ENCODE measurements at regions not wholly inside any gene's neighbourhood (a gene's known extent, or its start where the extent isn't known, plus 50 kb on each side); places are given as distances from the start of the nearest gene placed in this dataset.

DNA sequence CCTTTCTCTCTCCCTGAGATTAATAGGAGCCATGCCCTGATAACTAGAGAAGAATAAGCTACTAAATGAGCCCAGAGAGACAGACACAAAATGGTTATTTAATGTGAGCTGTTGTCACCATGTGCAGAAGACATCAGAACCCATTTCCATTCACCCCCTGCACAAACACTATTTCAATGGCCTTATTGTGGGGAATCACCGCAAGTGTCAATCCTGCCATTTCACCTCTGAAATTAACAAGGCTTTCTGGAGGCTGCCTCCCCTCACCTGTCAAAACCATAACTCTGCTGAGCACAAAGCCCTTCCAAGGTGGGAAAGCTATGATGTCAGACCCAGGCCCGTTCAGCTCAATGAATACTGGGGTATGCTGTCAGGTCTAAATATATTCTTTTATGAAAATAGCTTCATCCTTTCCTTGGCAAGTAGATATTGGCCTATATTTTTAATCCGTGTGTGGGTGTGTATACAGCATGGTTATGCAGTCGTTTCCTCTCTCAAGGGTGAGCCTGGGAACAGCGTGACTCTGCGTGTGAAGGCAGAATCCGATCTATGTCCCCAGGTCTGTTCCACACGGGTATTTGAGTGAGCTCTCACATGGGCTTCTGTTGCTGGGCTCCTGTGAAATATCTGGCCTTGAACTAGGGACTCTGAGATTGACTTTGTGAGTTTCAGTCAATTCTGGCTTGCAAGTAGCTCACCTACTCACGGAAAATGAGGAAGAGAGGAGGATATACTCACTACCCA, 266.3 kb downstream of the FBXW7 start:
- H3K27me3 ChIP-seq (ENCODE audit: insufficient read depth, poor library complexity, severe bottlenecking): no peaks in the 10 kb centered on the region
- DNase-seq (ENCODE audit: low spot score) (no peak), ATAC-seq (ENCODE audit: low read depth) (no peak)
- H3K36me3 ChIP-seq (ENCODE audit: low read depth): no peaks in the 10 kb centered on the region
- TF ChIP-seq, protein P1, sequence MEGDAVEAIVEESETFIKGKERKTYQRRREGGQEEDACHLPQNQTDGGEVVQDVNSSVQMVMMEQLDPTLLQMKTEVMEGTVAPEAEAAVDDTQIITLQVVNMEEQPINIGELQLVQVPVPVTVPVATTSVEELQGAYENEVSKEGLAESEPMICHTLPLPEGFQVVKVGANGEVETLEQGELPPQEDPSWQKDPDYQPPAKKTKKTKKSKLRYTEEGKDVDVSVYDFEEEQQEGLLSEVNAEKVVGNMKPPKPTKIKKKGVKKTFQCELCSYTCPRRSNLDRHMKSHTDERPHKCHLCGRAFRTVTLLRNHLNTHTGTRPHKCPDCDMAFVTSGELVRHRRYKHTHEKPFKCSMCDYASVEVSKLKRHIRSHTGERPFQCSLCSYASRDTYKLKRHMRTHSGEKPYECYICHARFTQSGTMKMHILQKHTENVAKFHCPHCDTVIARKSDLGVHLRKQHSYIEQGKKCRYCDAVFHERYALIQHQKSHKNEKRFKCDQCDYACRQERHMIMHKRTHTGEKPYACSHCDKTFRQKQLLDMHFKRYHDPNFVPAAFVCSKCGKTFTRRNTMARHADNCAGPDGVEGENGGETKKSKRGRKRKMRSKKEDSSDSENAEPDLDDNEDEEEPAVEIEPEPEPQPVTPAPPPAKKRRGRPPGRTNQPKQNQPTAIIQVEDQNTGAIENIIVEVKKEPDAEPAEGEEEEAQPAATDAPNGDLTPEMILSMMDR (IDR thresholded peaks at IDR 0.05; ENCODE audit: poor library complexity, severe bottlenecking): no peak
- H3K4me3 ChIP-seq (ENCODE audit: severe bottlenecking): no peak overlapping the region
- no peak overlapping the region for H3K27ac ChIP-seq (ENCODE audit: poor library complexity, severe bottlenecking)
- no peaks in the 10 kb centered on the region for H3K9me3 ChIP-seq (ENCODE audit: severe bottlenecking)
- peaks cover 23% of the 10 kb centered on the region for H3K4me1 ChIP-seq (ENCODE audit: insufficient read depth, poor library complexity, severe bottlenecking)

DNA sequence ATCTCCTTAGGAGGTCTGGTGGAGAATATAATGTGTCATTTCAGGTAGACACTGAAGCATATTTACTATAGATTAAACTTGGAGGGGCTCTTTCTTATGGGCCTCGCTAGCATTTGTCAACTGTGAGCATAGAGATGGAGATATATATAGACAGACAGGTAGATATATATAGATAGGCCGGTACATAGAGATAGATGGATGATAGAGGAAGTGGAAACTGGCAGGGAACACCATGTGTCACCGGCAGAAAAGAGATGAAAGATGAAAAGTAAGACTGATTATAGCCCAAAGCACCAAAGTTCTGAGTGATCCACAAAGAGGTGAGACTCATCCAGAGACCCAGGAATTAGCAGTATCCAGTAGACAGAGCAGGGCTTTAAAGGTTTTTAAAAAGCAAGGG, 268.1 kb downstream of the FBXW7 start:
- Histone ChIP-seq H3K4me1 (ENCODE audit: insufficient read depth, poor library complexity, severe bottlenecking) (peaks cover 15% of the 10 kb centered on the region), H3K27me3 (ENCODE audit: insufficient read depth, poor library complexity, severe bottlenecking) (no peaks in the 10 kb centered on the region), H3K4me3 (ENCODE audit: severe bottlenecking) (no peak overlapping the region), H3K9me3 (ENCODE audit: severe bottlenecking) (no peaks in the 10 kb centered on the region), H3K36me3 (ENCODE audit: low read depth) (no peaks in the 10 kb centered on the region), H3K27ac (ENCODE audit: poor library complexity, severe bottlenecking) (no peak overlapping the region)
- ATAC-seq (ENCODE audit: low read depth) (no peak), DNase-seq (ENCODE audit: low spot score) (no peak)
- TF ChIP-seq, protein P1 (IDR thresholded peaks at IDR 0.05; ENCODE audit: poor library complexity, severe bottlenecking): no peak

DNA sequence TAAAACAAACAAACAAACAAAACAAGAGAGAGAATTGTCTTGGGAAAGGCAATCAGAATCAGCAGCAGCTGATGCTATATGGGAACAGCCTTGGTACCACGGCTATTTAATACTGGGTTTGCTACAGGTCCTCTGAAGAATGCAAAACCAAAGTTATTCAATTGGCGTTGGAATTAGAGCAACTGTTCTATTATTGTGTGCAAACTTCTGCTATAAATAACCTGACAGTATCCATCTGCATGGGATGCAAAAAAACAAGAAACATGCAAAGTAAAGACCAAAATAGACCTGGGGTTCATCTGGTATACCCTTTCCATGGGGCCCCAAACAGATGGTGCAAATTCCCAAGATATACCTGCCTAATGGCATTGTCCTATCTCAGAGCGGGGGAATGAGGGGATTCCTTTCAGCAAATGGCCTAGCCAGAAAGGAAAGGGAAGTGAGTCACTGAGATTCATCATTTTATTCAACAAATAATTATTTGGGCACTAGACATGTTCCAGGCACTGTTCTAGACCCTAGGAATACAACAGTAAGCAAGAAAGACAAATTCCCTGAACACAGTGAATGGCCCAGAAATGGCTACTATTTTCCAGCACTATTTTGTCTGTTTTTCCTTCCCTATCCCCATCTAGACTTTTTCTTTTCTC, 268.9 kb downstream of the FBXW7 start:
- peaks cover 15% of the 10 kb centered on the region for H3K4me1 ChIP-seq (ENCODE audit: insufficient read depth, poor library complexity, severe bottlenecking)
- H3K27me3 ChIP-seq (ENCODE audit: insufficient read depth, poor library complexity, severe bottlenecking): no peaks in the 10 kb centered on the region
- no peak overlapping the region for H3K27ac ChIP-seq (ENCODE audit: poor library complexity, severe bottlenecking)
- TF ChIP-seq, protein P1 (IDR thresholded peaks at IDR 0.05; ENCODE audit: poor library complexity, severe bottlenecking): no peak
- no peak for DNase-seq (ENCODE audit: low spot score)
- no peaks in the 10 kb centered on the region for H3K36me3 ChIP-seq (ENCODE audit: low read depth)
- no peak for ATAC-seq (ENCODE audit: low read depth)
- H3K4me3 ChIP-seq (ENCODE audit: severe bottlenecking): no peak overlapping the region
- no peaks in the 10 kb centered on the region for H3K9me3 ChIP-seq (ENCODE audit: severe bottlenecking)

DNA sequence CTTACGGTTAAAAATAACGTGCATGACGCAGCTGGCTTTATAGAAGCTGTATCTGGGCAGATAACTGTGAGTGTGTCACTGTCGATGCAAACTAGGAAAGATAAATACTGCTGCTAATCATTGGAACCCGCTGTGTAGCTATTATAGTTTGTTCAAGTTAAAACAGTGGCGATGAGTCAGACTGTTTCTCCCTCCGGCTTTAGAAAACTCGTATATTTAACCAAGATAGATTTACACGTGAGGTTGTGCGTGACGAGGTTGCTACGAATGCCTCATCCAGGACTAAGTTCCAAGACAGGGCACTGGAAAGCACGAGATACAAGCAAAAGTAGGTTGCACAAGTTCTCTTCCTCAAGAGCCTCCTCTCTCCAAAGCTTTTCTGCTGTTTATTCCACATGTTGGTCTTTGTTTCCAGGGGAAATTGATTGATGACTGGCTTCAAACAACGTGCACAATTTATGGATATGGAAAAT, 270.7 kb downstream of the FBXW7 start:
- Histone ChIP-seq H3K9me3 (ENCODE audit: severe bottlenecking) (peaks cover 7% of the 10 kb centered on the region), H3K4me1 (ENCODE audit: insufficient read depth, poor library complexity, severe bottlenecking) (peaks cover 18% of the 10 kb centered on the region), H3K27me3 (ENCODE audit: insufficient read depth, poor library complexity, severe bottlenecking) (no peaks in the 10 kb centered on the region), H3K4me3 (ENCODE audit: severe bottlenecking) (no peak overlapping the region), H3K36me3 (ENCODE audit: low read depth) (no peaks in the 10 kb centered on the region), H3K27ac (ENCODE audit: poor library complexity, severe bottlenecking) (peak overlapping the region; percentile 69)
- ATAC-seq (ENCODE audit: low read depth): peak; percentile 95
- no peak for DNase-seq (ENCODE audit: low spot score)
- TF ChIP-seq, protein P1 (IDR thresholded peaks at IDR 0.05; ENCODE audit: poor library complexity, severe bottlenecking): no peak

DNA sequence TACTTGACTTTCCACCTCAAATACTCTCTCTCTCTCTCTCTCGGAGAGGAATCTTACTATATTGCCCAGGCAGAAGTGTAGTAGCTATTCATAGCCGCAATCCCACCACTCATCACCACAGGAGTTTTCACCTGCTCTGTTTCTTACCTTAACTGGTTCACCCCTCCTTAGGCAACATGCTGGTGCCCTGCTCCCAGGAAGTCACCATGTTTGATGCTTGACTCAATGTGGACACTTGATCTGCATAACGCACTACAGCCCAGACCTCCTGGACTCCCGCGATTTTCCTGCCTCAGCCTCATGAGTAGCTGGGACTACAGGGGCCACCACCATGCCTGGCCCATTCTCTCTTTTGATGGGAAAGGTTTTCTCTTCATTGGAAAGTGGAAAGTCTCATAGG, 271.8 kb downstream of the FBXW7 start:
- Histone ChIP-seq H3K4me3 (ENCODE audit: severe bottlenecking) (no peak overlapping the region), H3K36me3 (ENCODE audit: low read depth) (no peaks in the 10 kb centered on the region), H3K27me3 (ENCODE audit: insufficient read depth, poor library complexity, severe bottlenecking) (no peaks in the 10 kb centered on the region), H3K27ac (ENCODE audit: poor library complexity, severe bottlenecking) (peak overlapping the region; percentile 69), H3K4me1 (ENCODE audit: insufficient read depth, poor library complexity, severe bottlenecking) (peaks cover 27% of the 10 kb centered on the region), H3K9me3 (ENCODE audit: severe bottlenecking) (peaks cover 7% of the 10 kb centered on the region)
- TF ChIP-seq, protein P1 (IDR thresholded peaks at IDR 0.05; ENCODE audit: poor library complexity, severe bottlenecking): no peak
- no peak for DNase-seq (ENCODE audit: low spot score)
- ATAC-seq (ENCODE audit: low read depth): no peak
